IMR-90 (cell line): ENCODE measurements at regions not wholly inside any gene's neighbourhood (a gene's known extent, or its start where the extent isn't known, plus 50 kb on each side); places are given as distances from the start of the nearest gene placed in this dataset.

ENCODE experiments used
- ATAC-seq: fragments of 200-7000 bp; cut with Tn5 transposase; 2 replicates; pipeline ENCODE4 v1.9.1; 2020; ENCODE audit warnings: low read depth, mild to moderate bottlenecking, moderate library complexity
- BruUV-seq: library from RNA; stranded (reverse); fragments of 400-500 nt; replicated peaks from 2 replicates; lab custom pipeline; 2021; lab: Mats Ljungman, UMichigan
- CTCF ChIA-PET: fragments of 300-600 bp; formaldehyde crosslinking; extraction: SDS; loops from one replicate; lab custom pipeline; 2021; ENCODE audit warnings: antibody characterized with exemption; lab: Yijun Ruan, JAX
- POLR2A ChIA-PET: fragments of 300-600 bp; sonication (Branson Sonifier 250); formaldehyde crosslinking; loops from one replicate; lab custom pipeline; 2022; ENCODE audit warnings: antibody characterized with exemption; ENCODE audit not compliant: unreplicated experiment; lab: Charles Lee
- DNase-seq: peaks from one replicate; pipeline ENCODE4 v3.0.0; 2013
- H2AFZ ChIP-seq: replicated peaks from 2 replicates; pipeline ENCODE3; 2013; ENCODE audit warnings: low read length, mild to moderate bottlenecking; ENCODE audit not compliant: poor library complexity
- H2AK5ac ChIP-seq: 2 replicates; pipeline ENCODE4 v1.6.1; 2013; ENCODE audit warnings: low read depth, low read length, inconsistent platforms
- H2AK9ac ChIP-seq: replicated peaks from 2 replicates; pipeline ENCODE3; 2013; ENCODE audit warnings: mild to moderate bottlenecking, low read depth, low read length, moderate library complexity; ENCODE audit not compliant: poor library complexity
- H2BK120ac ChIP-seq: 2 replicates; pipeline ENCODE4 v1.6.1; 2013; ENCODE audit warnings: low read depth, low read length, inconsistent platforms
- H2BK15ac ChIP-seq: 3 replicates; pipeline ENCODE4 v1.6.1; 2013; ENCODE audit warnings: low read depth, low read length, inconsistent platforms
- H2BK20ac ChIP-seq: 2 replicates; pipeline ENCODE4 v1.6.1; 2013; ENCODE audit warnings: low read depth, mild to moderate bottlenecking, inconsistent platforms, low read length, moderate library complexity
- H2BK5ac ChIP-seq: 2 replicates; pipeline ENCODE4 v1.6.1; 2013; ENCODE audit warnings: mild to moderate bottlenecking, low read depth, low read length, inconsistent platforms; ENCODE audit not compliant: poor library complexity, severe bottlenecking
- H3K14ac ChIP-seq: replicated peaks from 2 replicates; pipeline ENCODE4 v1.6.1; 2013; ENCODE audit warnings: low read depth, low read length, inconsistent platforms
- H3K18ac ChIP-seq: 2 replicates; pipeline ENCODE4 v1.6.1; 2013; ENCODE audit warnings: low read depth, low read length, control low read depth
- H3K23ac ChIP-seq: 2 replicates; pipeline ENCODE4 v1.6.1; 2013; ENCODE audit warnings: low read depth, low read length, inconsistent platforms
- H3K27ac ChIP-seq: 2 replicates; pipeline ENCODE4 v1.5.1; 2013; ENCODE audit warnings: mild to moderate bottlenecking, control low read depth, low read length; ENCODE audit not compliant: insufficient read depth
- H3K27me3 ChIP-seq: 2 replicates; pipeline ENCODE4 v1.6.1; 2013; ENCODE audit warnings: low read length; ENCODE audit not compliant: control insufficient read depth, insufficient read depth
- H3K36me3 ChIP-seq: 2 replicates; pipeline ENCODE4 v1.6.1; 2013; ENCODE audit warnings: low read length, mixed read lengths; ENCODE audit not compliant: control insufficient read depth, insufficient read depth
- H3K4ac ChIP-seq: 2 replicates; pipeline ENCODE4 v1.6.1; 2013; ENCODE audit warnings: low read depth, low read length, inconsistent platforms
- H3K4me1 ChIP-seq: 2 replicates; pipeline ENCODE4 v1.6.1; 2013; ENCODE audit warnings: low read length, mixed read lengths; ENCODE audit not compliant: control insufficient read depth, insufficient read depth
- H3K4me2 ChIP-seq: 2 replicates; pipeline ENCODE4 v1.6.1; 2013; ENCODE audit warnings: low read depth, mild to moderate bottlenecking, control low read depth, low read length, moderate library complexity
- H3K4me3 ChIP-seq: 2 replicates; pipeline ENCODE4 v1.5.1; 2013; ENCODE audit warnings: low read depth, mild to moderate bottlenecking, control low read depth, low read length, moderate library complexity; ENCODE audit not compliant: insufficient read depth
- H3K56ac ChIP-seq: 2 replicates; pipeline ENCODE4 v1.6.1; 2013; ENCODE audit warnings: low read length, inconsistent platforms; ENCODE audit not compliant: insufficient read depth; ENCODE audit errors: extremely low read depth
- H3K79me1 ChIP-seq, 2 experiments: 2 replicates each; pipeline ENCODE4 v1.6.1; 2013; ENCODE audit warnings: low read length in 2 of 2, inconsistent platforms in 1 of 2, low read depth in 1 of 2
- H3K9ac ChIP-seq: 2 replicates; pipeline ENCODE4 v1.6.1; 2013; ENCODE audit warnings: low read depth, low read length, control low read depth
- H3K9me1 ChIP-seq: 2 replicates; pipeline ENCODE4 v1.6.1; 2013; ENCODE audit warnings: low read length, inconsistent platforms; ENCODE audit not compliant: insufficient read depth
- H3K9me3 ChIP-seq: 2 replicates; pipeline ENCODE4 v1.6.1; 2013; ENCODE audit warnings: low read length; ENCODE audit not compliant: control insufficient read depth, insufficient read depth
- H4K20me1 ChIP-seq: 2 replicates; pipeline ENCODE4 v1.6.1; 2013; ENCODE audit warnings: low read length, inconsistent platforms; ENCODE audit not compliant: insufficient read depth
- H4K5ac ChIP-seq: 2 replicates; pipeline ENCODE4 v1.6.1; 2013; ENCODE audit warnings: mild to moderate bottlenecking, low read depth, low read length, control low read depth
- H4K8ac ChIP-seq, 2 experiments: 2 replicates each; pipeline ENCODE4 v1.6.1; 2013; ENCODE audit warnings: low read depth in 2 of 2, low read length in 2 of 2, control low read depth in 1 of 2, inconsistent platforms in 1 of 2
- H4K91ac ChIP-seq: 2 replicates; pipeline ENCODE4 v1.6.1; 2013; ENCODE audit warnings: low read depth, low read length, inconsistent platforms; ENCODE audit not compliant: insufficient read depth
- CEBPB ChIP-seq: IDR thresholded peaks from 2 replicates; pipeline ENCODE4 v1.6.1; 2012; ENCODE audit warnings: low read depth, low read length, improper control_type of control experiment
- MXI1 ChIP-seq: IDR thresholded peaks from 2 replicates; pipeline ENCODE4 v1.6.1; 2012; ENCODE audit warnings: low read depth, mild to moderate bottlenecking, low read length, moderate library complexity, borderline replicate concordance
- POLR2A ChIP-seq: IDR thresholded peaks from 2 replicates; pipeline ENCODE4 v1.6.1; 2012; ENCODE audit warnings: mild to moderate bottlenecking, low read depth, low read length
- WGBS, 2 experiments: methylation state at CpG; one replicate each; pipeline versions ENCODE4 v1.1.5 to v1.1.7; 2013; ENCODE audit warnings: missing lambda C conversion rate in 2 of 2; ENCODE audit not compliant: insufficient read length in 1 of 2; ENCODE audit errors: extremely low coverage in 2 of 2; 5-methylcytosine and 5-hydroxymethylcytosine counted together
- dilution Hi-C: fragments of 300-500 bp; cut with HindIII; formaldehyde crosslinking; loops from one replicate; pipeline ENCODE4 v1.14.3; 2018; ENCODE audit warnings: low sequenced_read_pairs; ENCODE audit not compliant: unreplicated experiment
- in situ Hi-C: fragments of 300-500 bp; cut with MboI; formaldehyde crosslinking; loops from 3 replicates; pipeline ENCODE4 v1.14.3; 2019; ENCODE audit warnings: low sequenced_read_pairs, inconsistent platforms, mixed read lengths
- intact Hi-C: fragments of 100-400 bp; cut with micrococcal nuclease; formaldehyde crosslinking; loops from 2 replicates; pipeline ENCODE4 v1.10.0; 2022
- TF ChIP-seq, protein P1 (sequence below): fragments of 150-350 bp; IDR thresholded peaks from 2 replicates; pipeline ENCODE4 v1.6.1; 2016; ENCODE audit warnings: low read depth, mild to moderate bottlenecking, low read length, moderate library complexity, borderline replicate concordance

DNA sequence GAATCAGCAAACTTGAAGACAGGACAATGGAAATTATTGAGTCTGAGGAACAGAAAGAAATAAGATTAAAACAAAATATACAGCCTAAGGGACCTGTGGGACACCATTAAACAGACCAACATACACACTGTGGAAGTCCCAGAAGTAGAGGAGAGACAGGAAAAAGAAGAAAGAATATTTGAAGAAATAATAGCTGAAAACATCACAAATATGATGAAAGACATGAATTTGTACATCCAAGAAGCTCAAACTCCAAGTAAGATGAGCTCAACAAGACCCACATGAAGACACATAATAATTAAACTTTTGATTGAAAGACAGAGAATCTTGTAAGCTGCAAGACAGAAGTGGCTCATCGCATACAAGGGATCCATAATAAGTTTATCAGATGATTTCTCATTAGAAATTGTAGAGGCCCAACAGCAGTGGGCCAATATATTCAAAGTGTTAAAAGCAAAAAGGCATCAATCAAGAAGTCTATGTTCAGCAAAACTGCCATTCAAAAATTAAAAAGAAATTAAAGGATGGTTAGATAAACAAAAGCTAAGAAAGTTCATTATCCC is 311.3 kb upstream of the ADGRL2 start:
- no peak overlapping the region for H2AFZ ChIP-seq
- H4K8ac ChIP-seq, result no peak overlapping the region
- no peaks in the 10 kb centered on the region for H3K36me3 ChIP-seq
- no peak overlapping the region for H3K27ac ChIP-seq
- TF ChIP-seq POLR2A, result no peak
- TF ChIP-seq CEBPB, result no peak
- TF ChIP-seq, protein P1, sequence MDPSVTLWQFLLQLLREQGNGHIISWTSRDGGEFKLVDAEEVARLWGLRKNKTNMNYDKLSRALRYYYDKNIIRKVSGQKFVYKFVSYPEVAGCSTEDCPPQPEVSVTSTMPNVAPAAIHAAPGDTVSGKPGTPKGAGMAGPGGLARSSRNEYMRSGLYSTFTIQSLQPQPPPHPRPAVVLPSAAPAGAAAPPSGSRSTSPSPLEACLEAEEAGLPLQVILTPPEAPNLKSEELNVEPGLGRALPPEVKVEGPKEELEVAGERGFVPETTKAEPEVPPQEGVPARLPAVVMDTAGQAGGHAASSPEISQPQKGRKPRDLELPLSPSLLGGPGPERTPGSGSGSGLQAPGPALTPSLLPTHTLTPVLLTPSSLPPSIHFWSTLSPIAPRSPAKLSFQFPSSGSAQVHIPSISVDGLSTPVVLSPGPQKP, result no peak
- TF ChIP-seq MXI1, result no peak
- in situ Hi-C loops (no loop called here), intact Hi-C loops (no loop called here), dilution Hi-C loops (no loop called here)
- H3K18ac ChIP-seq, result no peak overlapping the region
- H3K79me1 ChIP-seq, result no peaks in the 10 kb centered on the region
- no peaks in the 10 kb centered on the region for H4K20me1 ChIP-seq
- H3K4me3 ChIP-seq, result no peak overlapping the region
- H2BK120ac ChIP-seq, result no peak overlapping the region
- BruUV-seq, result no TSS peak
- no peak overlapping the region for H4K91ac ChIP-seq
- no peak overlapping the region for H3K9ac ChIP-seq
- no peak for DNase-seq
- no peak overlapping the region for H2AK9ac ChIP-seq
- H3K4me2 ChIP-seq, result no peak overlapping the region
- H3K56ac ChIP-seq, result no peak overlapping the region
- no peak overlapping the region for H4K5ac ChIP-seq
- no CpG with 5 or more reads among the region's 1 CpG for WGBS, 2 experiments
- H2BK20ac ChIP-seq, result no peak overlapping the region
- no peaks in the 10 kb centered on the region for H3K4me1 ChIP-seq
- H2AK5ac ChIP-seq, result no peak overlapping the region
- ChIA-PET POLR2A (no interaction called here), CTCF (no interaction called here)
- no peaks in the 10 kb centered on the region for H3K9me1 ChIP-seq
- H2BK15ac ChIP-seq, result no peak overlapping the region
- no peak overlapping the region for H3K4ac ChIP-seq
- no peak overlapping the region for H3K14ac ChIP-seq
- H3K27me3 ChIP-seq, result no peaks in the 10 kb centered on the region
- H3K23ac ChIP-seq, result no peak overlapping the region
- no peak for ATAC-seq
- no peaks in the 10 kb centered on the region for H3K9me3 ChIP-seq
- H2BK5ac ChIP-seq, result no peak overlapping the region
